Psoas muscle (tissue), 7 donors: ENCODE measurements at regions not wholly inside any gene's neighbourhood (a gene's known extent, or its start where the extent isn't known, plus 50 kb on each side); places are given as distances from the start of the nearest gene placed in this dataset.

Experiments used
- ATAC-seq, 4 donors: fragments of 200-7000 bp; cut with Tn5 transposase; one replicate each; pipeline ENCODE4 v1.9.1; 2020; ENCODE audit warnings: moderate library complexity in 3 of 4, mild to moderate bottlenecking in 2 of 4
- DNase-seq, 2 donors: peaks; one replicate each; pipeline ENCODE4 v3.0.0-alpha.2; 2020
- H3K27ac ChIP-seq: fragments of 200-600 bp; one replicate; pipeline ENCODE4 v1.8.0; 2022
- H3K27me3 ChIP-seq, 3 donors: fragments of 200-600 bp in 1 of 3; one replicate each; pipeline versions ENCODE4 v1.6.1 to v1.8.0; 2013 to 2022; ENCODE audit warnings: low read length in 2 of 3, mild to moderate bottlenecking in 2 of 3, moderate library complexity in 1 of 3; ENCODE audit not compliant: insufficient read depth in 3 of 3
- H3K36me3 ChIP-seq, 2 donors: fragments of 200-600 bp in 1 of 2; one replicate each; pipeline versions ENCODE4 v1.6.1 to v1.8.0; 2013 to 2022; ENCODE audit warnings: low read depth in 1 of 2, mild to moderate bottlenecking in 1 of 2, moderate library complexity in 1 of 2; ENCODE audit not compliant: insufficient read depth in 1 of 2
- H3K4me1 ChIP-seq: fragments of 200-600 bp; one replicate; pipeline ENCODE4 v1.8.0; 2022
- H3K4me3 ChIP-seq: fragments of 200-600 bp; one replicate; pipeline ENCODE4 v1.8.0; 2022; ENCODE audit warnings: mild to moderate bottlenecking
- H3K9me3 ChIP-seq: fragments of 200-600 bp; one replicate; pipeline ENCODE4 v1.8.0; 2022
- WGBS, 3 donors: extraction: QIAGEN DNeasy Blood & Tissue Kit; methylation state at CpG; one replicate each; pipeline versions ENCODE4 v1.1.6 to v1.1.7; 2013; 5-methylcytosine and 5-hydroxymethylcytosine counted together
- intact Hi-C, 2 donors: fragments of 100-400 bp; cut with DNase I; formaldehyde crosslinking; loops; one replicate each; pipeline versions ENCODE4 v1.11.0 to v1.14.2; 2022
- TF ChIP-seq, protein P1 (sequence below): fragments of 200-600 bp; IDR thresholded peaks from one replicate; pipeline ENCODE4 v1.8.0; 2022; ENCODE audit warnings: antibody characterized with exemption
- donor health status: healthy with polysubstance abuse.
- donor health status: DM: no; HTN: no; CAD: no; lungs with moderate emphysema.
- donor health status: Bipolar disorder and iron deficiency.
- donor health status: healthy.
- donor health status: DM: yes; HTN: yes; CAD: no.
- donor health status: DM: no; HTN: no; CAD: no.
- donor health status: DM: yes; HTN: yes; CAD: no.

DNA sequence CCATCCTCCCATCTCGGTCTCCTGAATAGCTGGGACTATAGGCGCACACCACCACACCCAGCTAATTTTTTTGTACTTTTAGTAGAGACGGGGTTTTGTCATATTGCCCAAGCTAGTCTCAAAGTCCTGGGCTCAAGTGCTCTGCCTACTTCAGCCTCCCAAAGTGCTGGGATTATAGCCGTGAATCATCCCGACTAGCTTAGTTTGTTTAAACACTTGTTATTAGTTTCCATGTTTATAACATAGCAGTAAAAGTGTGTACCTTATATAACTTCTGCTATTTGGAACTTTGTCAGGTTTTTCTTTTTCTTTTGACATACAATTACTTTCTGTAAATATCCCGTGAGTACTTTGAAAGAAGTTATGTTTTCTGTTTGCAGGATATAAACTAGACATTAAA, 60.6 kb upstream of the C1orf21 start:
- no peak for DNase-seq
- Histone ChIP-seq H3K36me3 (no peaks in the 10 kb centered on the region), H3K9me3 (no peaks in the 10 kb centered on the region), H3K4me1 (no peaks in the 10 kb centered on the region), H3K27ac (no peak overlapping the region), H3K4me3 (no peak overlapping the region), H3K27me3 (no peaks in the 10 kb centered on the region)
- ATAC-seq = no peak
- WGBS, 3 donors = 88 to 93% (median 89%) methylated on average over 6 of the region's 6 CpGs
- intact Hi-C loops = no loop called here
- TF ChIP-seq, protein P1, sequence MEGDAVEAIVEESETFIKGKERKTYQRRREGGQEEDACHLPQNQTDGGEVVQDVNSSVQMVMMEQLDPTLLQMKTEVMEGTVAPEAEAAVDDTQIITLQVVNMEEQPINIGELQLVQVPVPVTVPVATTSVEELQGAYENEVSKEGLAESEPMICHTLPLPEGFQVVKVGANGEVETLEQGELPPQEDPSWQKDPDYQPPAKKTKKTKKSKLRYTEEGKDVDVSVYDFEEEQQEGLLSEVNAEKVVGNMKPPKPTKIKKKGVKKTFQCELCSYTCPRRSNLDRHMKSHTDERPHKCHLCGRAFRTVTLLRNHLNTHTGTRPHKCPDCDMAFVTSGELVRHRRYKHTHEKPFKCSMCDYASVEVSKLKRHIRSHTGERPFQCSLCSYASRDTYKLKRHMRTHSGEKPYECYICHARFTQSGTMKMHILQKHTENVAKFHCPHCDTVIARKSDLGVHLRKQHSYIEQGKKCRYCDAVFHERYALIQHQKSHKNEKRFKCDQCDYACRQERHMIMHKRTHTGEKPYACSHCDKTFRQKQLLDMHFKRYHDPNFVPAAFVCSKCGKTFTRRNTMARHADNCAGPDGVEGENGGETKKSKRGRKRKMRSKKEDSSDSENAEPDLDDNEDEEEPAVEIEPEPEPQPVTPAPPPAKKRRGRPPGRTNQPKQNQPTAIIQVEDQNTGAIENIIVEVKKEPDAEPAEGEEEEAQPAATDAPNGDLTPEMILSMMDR = no peak

GRCh38 chr1:184329245-184329953, 57.4 kb upstream of the C1orf21 start:
- DNase-seq (no peak), ATAC-seq (no peak)
- H3K4me3 ChIP-seq = no peak overlapping the region
- TF ChIP-seq, protein P1 = no peak
- intact Hi-C loops = no loop called here
- 89 to 92% (median 90%) methylated on average over 7 of the region's 7 CpGs for WGBS, 3 donors
- H3K36me3 ChIP-seq = no peaks in the 10 kb centered on the region
- no peak overlapping the region for H3K27ac ChIP-seq
- no peaks in the 10 kb centered on the region for H3K27me3 ChIP-seq
- H3K4me1 ChIP-seq = no peaks in the 10 kb centered on the region
- no peaks in the 10 kb centered on the region for H3K9me3 ChIP-seq

DNA sequence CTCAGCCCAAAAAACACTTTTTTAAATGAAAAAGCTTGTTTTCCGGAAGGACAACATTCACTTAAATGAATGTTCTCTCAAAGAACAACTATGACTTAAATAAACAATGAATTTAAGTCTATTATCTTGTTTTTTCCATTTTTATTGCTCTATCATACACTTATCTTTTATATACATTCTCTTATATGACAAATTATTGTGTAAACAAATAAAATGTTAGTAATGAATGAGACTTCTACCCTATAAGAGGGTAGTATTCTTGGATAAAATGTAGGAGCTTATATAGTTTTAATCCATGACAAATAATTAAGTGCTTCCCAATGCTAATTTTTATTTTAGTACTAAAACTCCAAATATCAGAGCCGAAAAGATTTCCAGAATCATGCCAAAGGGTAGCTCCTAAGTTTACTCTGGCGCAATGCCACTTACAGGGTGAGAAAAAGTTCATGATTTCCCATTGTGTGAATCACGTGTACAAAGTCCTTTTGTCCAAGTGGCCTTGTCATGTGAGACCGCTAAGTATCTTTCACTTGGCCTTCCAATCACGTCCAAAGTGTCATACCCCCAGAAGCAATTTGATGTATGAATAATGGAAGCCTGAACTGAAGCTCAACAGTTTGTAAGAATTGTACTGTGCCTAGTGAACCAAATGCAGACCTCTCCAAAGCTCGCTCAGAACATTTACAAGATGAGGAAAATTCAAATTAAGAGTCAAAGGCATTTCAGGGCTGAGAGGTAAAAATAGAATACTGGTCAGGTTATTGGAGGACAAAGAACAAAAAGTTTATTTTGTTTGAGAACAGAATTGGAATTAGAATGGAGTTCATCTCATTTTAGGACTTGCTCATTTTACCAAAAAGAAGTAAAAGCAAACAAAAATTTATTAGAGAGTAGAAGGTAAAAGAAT, 56.6 kb upstream of the C1orf21 start:
- Histone ChIP-seq H3K27me3 (no peaks in the 10 kb centered on the region), H3K27ac (no peak overlapping the region), H3K4me3 (no peak overlapping the region), H3K9me3 (no peaks in the 10 kb centered on the region), H3K36me3 (no peaks in the 10 kb centered on the region), H3K4me1 (no peaks in the 10 kb centered on the region)
- DNase-seq = no peak
- intact Hi-C loops = no loop called here
- WGBS, 3 donors = 54 to 62% (median 55%) methylated on average over 7 of the region's 7 CpGs
- TF ChIP-seq, protein P1 = no peak
- peak in 1 of 4 donors; percentile 33 for ATAC-seq

GRCh38 chr1:184330875-184331274, 56.0 kb upstream of the C1orf21 start:
- H3K4me3 ChIP-seq = no peak overlapping the region
- no peaks in the 10 kb centered on the region for H3K27me3 ChIP-seq
- DNase-seq (no peak), ATAC-seq (no peak)
- WGBS, 3 donors = 90 to 97% (median 94%) methylated on average over 4 of the region's 4 CpGs
- TF ChIP-seq, protein P1 = no peak
- H3K36me3 ChIP-seq = no peaks in the 10 kb centered on the region
- H3K9me3 ChIP-seq = no peaks in the 10 kb centered on the region
- H3K4me1 ChIP-seq = no peaks in the 10 kb centered on the region
- no peak overlapping the region for H3K27ac ChIP-seq
- intact Hi-C loops = no loop called here
